Ovary (tissue), 7 donors: ENCODE measurements at regions not wholly inside any gene's neighbourhood (a gene's known extent, or its start where the extent isn't known, plus 50 kb on each side); places are given as distances from the start of the nearest gene placed in this dataset.

Experiments used
- DNase-seq, 5 donors: peaks; one replicate each; pipeline ENCODE4 v3.0.0-alpha.2; 2019 to 2020
- H3K27ac ChIP-seq, 2 donors: fragments of 200-600 bp; one replicate each; pipeline versions ENCODE4 v1.5.1 to v1.8.0; 2019 to 2022
- H3K27me3 ChIP-seq: fragments of 200-600 bp; one replicate; pipeline ENCODE4 v1.8.0; 2022
- H3K36me3 ChIP-seq: fragments of 200-600 bp; sonication (generic); one replicate; pipeline ENCODE4 v1.5.1; 2019
- H3K4me1 ChIP-seq: one replicate; pipeline ENCODE4 v1.8.1; 2013; ENCODE audit warnings: mild to moderate bottlenecking, moderate library complexity; ENCODE audit not compliant: insufficient read depth
- H3K4me3 ChIP-seq: fragments of 200-600 bp; sonication (generic); one replicate; pipeline ENCODE4 v1.5.1; 2017
- H3K9me3 ChIP-seq, 2 donors: fragments of 200-600 bp in 1 of 2; sonication (generic) in 1 of 2; one replicate each; pipeline versions ENCODE4 v1.5.1 to v1.8.1; 2013 to 2019; ENCODE audit warnings: mild to moderate bottlenecking in 1 of 2, moderate library complexity in 1 of 2
- EP300 ChIP-seq: sonication (generic); formaldehyde crosslinking; IDR thresholded peaks from one replicate; pipeline ENCODE4 v1.6.1; 2017; ENCODE audit warnings: antibody characterized with exemption
- POLR2A ChIP-seq: fragments of 450-650 bp; IDR thresholded peaks from one replicate; pipeline ENCODE4 v1.6.1; 2017; ENCODE audit warnings: antibody characterized with exemption, mild to moderate bottlenecking, moderate library complexity
- WGBS, 3 donors: extraction: QIAGEN DNeasy Blood & Tissue Kit in 1 of 3; methylation state at CpG; one replicate each; pipeline versions ENCODE4 v1.1.5 to v1.1.7; 2013 to 2017; 5-methylcytosine and 5-hydroxymethylcytosine counted together
- intact Hi-C, 4 donors: fragments of 100-400 bp; cut with DNase I; formaldehyde crosslinking; loops; one replicate each; pipeline versions ENCODE4 v1.11.0 to v1.15.1; 2022 to 2023
- TF ChIP-seq, protein P1 (sequence below), 3 donors: fragments of 450-650 bp in 2 of 3; fragments of 200-600 bp in 1 of 3; IDR thresholded peaks; one replicate each; pipeline versions ENCODE4 v1.5.1 to v1.8.0; 2016 to 2022; ENCODE audit warnings: antibody characterized with exemption in 3 of 3, mild to moderate bottlenecking in 1 of 3
- donor health status: DM: no; HTN: no; CAD: no; lungs with moderate emphysema.
- donor health status: DM: no; HTN: no; CAD: no.
- donor health status: Bipolar disorder and iron deficiency.
- donor health status: DM: no; HTN: no; CAD: no.
- donor health status: DM: yes; HTN: yes; CAD: no.

DNA sequence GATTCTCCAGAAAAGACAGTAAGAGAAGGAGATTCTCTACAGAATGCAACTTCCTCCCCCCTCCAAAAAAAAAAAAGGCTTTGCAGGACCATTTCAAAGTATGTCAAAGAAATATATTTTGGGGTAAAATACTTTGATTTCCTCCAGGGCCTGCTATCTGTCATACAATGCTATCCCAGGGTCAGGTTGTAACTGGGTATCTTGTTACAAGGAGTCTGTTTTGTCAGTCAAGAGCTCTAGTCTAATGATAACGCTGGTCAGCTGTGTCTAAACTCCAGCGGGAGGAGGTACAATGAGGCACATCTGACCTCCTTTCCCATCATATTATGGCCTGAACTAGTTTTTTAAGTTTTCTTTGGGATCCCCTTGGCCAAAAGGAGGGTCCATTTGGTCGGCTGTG, 408.4 kb upstream of the CDH5 start:
- H3K27ac ChIP-seq = no peak overlapping the region
- 57 to 74% (median 59%) methylated on average over 3 of the region's 3 CpGs for WGBS, 3 donors
- H3K9me3 ChIP-seq = no peaks in the 10 kb centered on the region
- H3K4me1 ChIP-seq = no peaks in the 10 kb centered on the region
- H3K36me3 ChIP-seq = no peaks in the 10 kb centered on the region
- no peak for DNase-seq
- TF ChIP-seq, protein P1, sequence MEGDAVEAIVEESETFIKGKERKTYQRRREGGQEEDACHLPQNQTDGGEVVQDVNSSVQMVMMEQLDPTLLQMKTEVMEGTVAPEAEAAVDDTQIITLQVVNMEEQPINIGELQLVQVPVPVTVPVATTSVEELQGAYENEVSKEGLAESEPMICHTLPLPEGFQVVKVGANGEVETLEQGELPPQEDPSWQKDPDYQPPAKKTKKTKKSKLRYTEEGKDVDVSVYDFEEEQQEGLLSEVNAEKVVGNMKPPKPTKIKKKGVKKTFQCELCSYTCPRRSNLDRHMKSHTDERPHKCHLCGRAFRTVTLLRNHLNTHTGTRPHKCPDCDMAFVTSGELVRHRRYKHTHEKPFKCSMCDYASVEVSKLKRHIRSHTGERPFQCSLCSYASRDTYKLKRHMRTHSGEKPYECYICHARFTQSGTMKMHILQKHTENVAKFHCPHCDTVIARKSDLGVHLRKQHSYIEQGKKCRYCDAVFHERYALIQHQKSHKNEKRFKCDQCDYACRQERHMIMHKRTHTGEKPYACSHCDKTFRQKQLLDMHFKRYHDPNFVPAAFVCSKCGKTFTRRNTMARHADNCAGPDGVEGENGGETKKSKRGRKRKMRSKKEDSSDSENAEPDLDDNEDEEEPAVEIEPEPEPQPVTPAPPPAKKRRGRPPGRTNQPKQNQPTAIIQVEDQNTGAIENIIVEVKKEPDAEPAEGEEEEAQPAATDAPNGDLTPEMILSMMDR (IDR thresholded peaks at IDR 0.05) = no peak
- TF ChIP-seq EP300 = no peak
- TF ChIP-seq POLR2A = no peak
- H3K4me3 ChIP-seq = no peak overlapping the region
- H3K27me3 ChIP-seq = no peaks in the 10 kb centered on the region
- intact Hi-C loops = no loop called here

- H3K27ac ChIP-seq = no peak overlapping the region
- no peak overlapping the region for H3K4me3 ChIP-seq
- WGBS, 3 donors = 88 to 98% (median 96%) methylated on average over 1 of the region's 1 CpG
- H3K27me3 ChIP-seq = no peaks in the 10 kb centered on the region
- no peak for TF ChIP-seq POLR2A
- TF ChIP-seq EP300 = no peak
- TF ChIP-seq, protein P1 (IDR thresholded peaks at IDR 0.05) = no peak
- H3K36me3 ChIP-seq = no peaks in the 10 kb centered on the region
- H3K4me1 ChIP-seq = no peaks in the 10 kb centered on the region
- intact Hi-C loops = no loop called here
- no peak for DNase-seq
- no peaks in the 10 kb centered on the region for H3K9me3 ChIP-seq
Measured at GRCh38 chr16:65956100-65956499, 410.4 kb upstream of the CDH5 start.

- Histone ChIP-seq H3K27me3 (no peaks in the 10 kb centered on the region), H3K27ac (no peak overlapping the region), H3K4me3 (no peak overlapping the region), H3K9me3 (no peaks in the 10 kb centered on the region), H3K4me1 (peaks cover 2% of the 10 kb centered on the region), H3K36me3 (no peaks in the 10 kb centered on the region)
- DNase-seq = no peak
- 97 to 98% (median 98%) methylated on average over 2 of the region's 2 CpGs for WGBS, 3 donors
- TF ChIP-seq EP300 (no peak), POLR2A (no peak)
- TF ChIP-seq, protein P1 (IDR thresholded peaks at IDR 0.05) = no peak
- intact Hi-C loops = no loop called here
Measured at GRCh38 chr16:65954446-65954845, 412.0 kb upstream of the CDH5 start.

- H3K4me3 ChIP-seq = no peak overlapping the region
- TF ChIP-seq POLR2A = no peak
- no peaks in the 10 kb centered on the region for H3K36me3 ChIP-seq
- peaks cover 5% of the 10 kb centered on the region for H3K4me1 ChIP-seq
- 79 to 91% (median 84%) methylated on average over 3 of the region's 3 CpGs for WGBS, 3 donors
- no peak overlapping the region for H3K27ac ChIP-seq
- no peak for DNase-seq
- intact Hi-C loops = no loop called here
- H3K9me3 ChIP-seq = no peaks in the 10 kb centered on the region
- no peaks in the 10 kb centered on the region for H3K27me3 ChIP-seq
Measured at GRCh38 chr16:65950211-65950610, 416.3 kb upstream of the CDH5 start.

GRCh38 chr16:65948361-65948760, 418.1 kb upstream of the CDH5 start:
- intact Hi-C loops = no loop called here
- TF ChIP-seq, protein P1 (IDR thresholded peaks at IDR 0.05) = no peak
- Histone ChIP-seq H3K27me3 (no peaks in the 10 kb centered on the region), H3K9me3 (no peaks in the 10 kb centered on the region), H3K4me1 (peaks cover 5% of the 10 kb centered on the region), H3K36me3 (no peaks in the 10 kb centered on the region), H3K27ac (no peak overlapping the region), H3K4me3 (no peak overlapping the region)
- DNase-seq = no peak
- WGBS, 3 donors = 94 to 96% (median 96%) methylated on average over 9 of the region's 9 CpGs
